GM12875 (cell line): ENCODE measurements at regions not wholly inside any gene's neighbourhood (a gene's known extent, or its start where the extent isn't known, plus 50 kb on each side); places are given as distances from the start of the nearest gene placed in this dataset.

Source experiments
- H3K4me3 ChIP-seq: one replicate; pipeline ENCODE4 v1.5.1; 2011; ENCODE audit warnings: low read depth, low read length, control low read depth
- TF ChIP-seq, protein P1 (sequence below): IDR thresholded peaks from 2 replicates; pipeline ENCODE4 v1.5.1; 2011; ENCODE audit warnings: low read depth, mild to moderate bottlenecking, control low read depth, inconsistent platforms, low read length, moderate library complexity, borderline replicate concordance; ENCODE audit not compliant: insufficient read depth

DNA sequence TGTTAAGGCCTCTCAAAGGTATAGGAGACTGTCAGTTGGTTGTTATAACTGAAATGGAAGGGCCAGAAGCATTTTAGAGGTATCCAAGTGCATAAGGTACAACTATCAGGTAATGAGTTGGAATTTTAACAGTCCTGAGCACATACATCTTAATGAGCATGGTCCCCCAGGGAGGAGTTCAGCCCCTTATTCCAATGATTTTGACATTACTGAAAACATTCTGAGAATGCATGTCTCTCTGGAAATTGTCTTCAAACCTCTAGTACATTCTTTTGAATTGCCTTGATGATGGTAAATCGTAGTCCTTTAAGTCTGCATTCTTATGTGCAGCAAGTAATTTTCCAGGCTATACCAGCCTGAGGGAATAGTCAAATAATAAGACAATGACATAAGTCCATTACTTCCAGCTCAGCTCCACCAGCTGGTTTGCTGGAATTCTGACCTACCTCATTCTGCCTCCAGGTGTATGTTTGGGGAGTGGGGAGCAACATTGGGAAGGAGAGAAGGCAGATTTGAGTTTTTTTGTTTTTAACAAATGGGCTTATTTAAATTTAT, 239.2 kb downstream of the MSRB3 start:
- TF ChIP-seq, protein P1, sequence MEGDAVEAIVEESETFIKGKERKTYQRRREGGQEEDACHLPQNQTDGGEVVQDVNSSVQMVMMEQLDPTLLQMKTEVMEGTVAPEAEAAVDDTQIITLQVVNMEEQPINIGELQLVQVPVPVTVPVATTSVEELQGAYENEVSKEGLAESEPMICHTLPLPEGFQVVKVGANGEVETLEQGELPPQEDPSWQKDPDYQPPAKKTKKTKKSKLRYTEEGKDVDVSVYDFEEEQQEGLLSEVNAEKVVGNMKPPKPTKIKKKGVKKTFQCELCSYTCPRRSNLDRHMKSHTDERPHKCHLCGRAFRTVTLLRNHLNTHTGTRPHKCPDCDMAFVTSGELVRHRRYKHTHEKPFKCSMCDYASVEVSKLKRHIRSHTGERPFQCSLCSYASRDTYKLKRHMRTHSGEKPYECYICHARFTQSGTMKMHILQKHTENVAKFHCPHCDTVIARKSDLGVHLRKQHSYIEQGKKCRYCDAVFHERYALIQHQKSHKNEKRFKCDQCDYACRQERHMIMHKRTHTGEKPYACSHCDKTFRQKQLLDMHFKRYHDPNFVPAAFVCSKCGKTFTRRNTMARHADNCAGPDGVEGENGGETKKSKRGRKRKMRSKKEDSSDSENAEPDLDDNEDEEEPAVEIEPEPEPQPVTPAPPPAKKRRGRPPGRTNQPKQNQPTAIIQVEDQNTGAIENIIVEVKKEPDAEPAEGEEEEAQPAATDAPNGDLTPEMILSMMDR, result no peak
- H3K4me3 ChIP-seq, result no peak overlapping the region

- no peak overlapping the region for H3K4me3 ChIP-seq
- TF ChIP-seq, protein P1, result no peak
These were observed 240.3 kb downstream of the MSRB3 start for GRCh38 chr12:65518771-65519170.

DNA sequence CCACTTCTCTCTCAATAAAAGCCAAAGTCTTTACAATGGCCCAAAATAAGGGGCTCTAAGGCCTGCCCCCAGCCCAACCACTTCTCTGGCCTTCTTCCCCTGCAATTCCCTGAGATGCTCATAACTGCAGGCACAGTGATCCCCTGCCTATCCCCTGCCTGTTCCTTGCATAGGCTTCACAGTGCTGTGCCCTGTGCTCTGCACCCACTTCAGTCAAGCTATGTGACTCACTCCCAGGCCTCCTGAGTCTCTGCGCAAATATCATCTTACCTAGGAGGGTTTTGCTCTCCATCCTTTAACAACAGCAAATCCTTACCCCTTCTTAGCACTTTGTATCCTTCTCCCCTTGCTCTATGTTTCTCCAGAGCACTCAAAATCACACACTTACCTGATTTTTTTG, 242.2 kb downstream of the MSRB3 start:
- TF ChIP-seq, protein P1, result no peak
- no peak overlapping the region for H3K4me3 ChIP-seq

DNA sequence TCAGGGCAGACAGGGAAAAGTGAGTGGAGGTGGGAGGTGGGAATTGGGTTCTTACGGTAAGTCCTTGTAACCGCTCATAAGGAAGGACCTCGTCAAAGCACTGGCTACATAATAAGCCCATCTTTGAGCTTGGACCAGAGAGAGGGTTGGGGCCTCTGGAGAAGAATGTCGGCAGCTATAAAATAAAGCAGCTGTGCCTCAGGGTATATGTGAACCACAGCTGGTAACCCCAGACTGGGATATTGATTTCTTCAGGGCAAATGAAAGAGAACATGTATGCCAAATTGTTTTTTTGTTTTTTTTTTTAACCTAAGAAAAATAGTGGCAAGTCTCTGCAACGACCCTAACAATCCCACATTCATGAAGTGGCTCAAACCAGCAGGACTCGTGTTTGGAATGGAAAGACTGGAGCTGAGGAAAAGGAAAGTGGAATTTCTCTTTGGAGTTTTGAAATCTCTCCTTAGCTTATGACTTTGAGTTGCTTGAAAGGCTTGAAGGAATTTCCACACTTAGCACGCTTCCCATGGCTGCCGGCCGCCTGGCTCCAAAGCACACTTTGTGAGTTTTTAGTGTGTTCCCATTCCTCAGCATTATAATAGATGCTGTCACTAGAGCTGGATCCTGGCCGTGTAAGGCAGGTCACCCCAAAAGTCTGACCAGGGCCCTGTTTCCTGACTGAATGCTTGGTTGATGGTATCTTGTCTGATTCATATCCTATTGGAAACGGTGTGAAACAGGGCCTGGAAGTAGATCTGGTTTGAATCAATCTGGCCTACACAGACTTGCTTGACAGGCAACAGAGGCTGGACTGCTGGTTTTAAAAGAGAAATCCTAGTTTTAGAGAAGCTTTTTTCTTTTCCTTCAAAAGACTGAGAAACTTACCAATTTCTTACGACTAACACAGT, 244.7 kb downstream of the MSRB3 start:
- TF ChIP-seq, protein P1, result no peak
- no peak overlapping the region for H3K4me3 ChIP-seq

- H3K4me3 ChIP-seq, result no peak overlapping the region
- TF ChIP-seq, protein P1, result no peak
These were observed 246.2 kb downstream of the MSRB3 start for GRCh38 chr12:65524666-65525065.

GRCh38 chr12:65525491-65526141, 247.1 kb downstream of the MSRB3 start:
- no peak overlapping the region for H3K4me3 ChIP-seq

More at GRCh38 chr12:65525491-65526141, 247.1 kb downstream of the MSRB3 start:
- TF ChIP-seq, protein P1, result no peak
